ENCODE measurements at regions not wholly inside any gene's neighbourhood (a gene's known extent, or its start where the extent isn't known, plus 50 kb on each side); places are given as distances from the start of the nearest gene placed in this dataset.

DNA sequence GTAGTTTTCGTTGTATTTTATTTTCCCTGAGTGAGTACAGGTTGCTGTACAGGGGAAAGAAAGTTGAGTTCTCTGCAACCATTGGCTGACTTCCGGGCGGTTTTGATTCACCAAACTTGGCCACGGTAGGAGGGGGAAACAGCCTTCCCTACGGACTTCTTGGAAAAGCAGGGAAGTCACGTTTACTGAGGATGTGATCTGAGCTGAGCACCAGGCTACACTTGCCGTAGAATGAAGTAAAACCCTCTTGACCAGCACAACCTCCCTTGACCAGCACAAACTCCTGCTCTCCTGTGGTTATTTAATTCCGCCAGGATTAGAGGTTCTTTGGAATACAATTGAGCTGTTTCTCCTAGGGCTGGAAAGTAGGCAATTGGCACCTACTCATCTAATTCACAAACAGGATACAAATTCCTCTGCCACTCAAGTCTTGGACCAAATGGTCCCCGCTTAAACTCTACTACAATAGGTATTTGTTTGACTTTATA, 242.0 kb upstream of the RBFOX1 start:
- no peak for DNase-seq

GRCh38 chr16:7089751-7090150, 242.9 kb upstream of the RBFOX1 start:
- no peak for DNase-seq

GRCh38 chr16:7088711-7089110, 243.9 kb upstream of the RBFOX1 start:
- DNase-seq, result no peak

DNA sequence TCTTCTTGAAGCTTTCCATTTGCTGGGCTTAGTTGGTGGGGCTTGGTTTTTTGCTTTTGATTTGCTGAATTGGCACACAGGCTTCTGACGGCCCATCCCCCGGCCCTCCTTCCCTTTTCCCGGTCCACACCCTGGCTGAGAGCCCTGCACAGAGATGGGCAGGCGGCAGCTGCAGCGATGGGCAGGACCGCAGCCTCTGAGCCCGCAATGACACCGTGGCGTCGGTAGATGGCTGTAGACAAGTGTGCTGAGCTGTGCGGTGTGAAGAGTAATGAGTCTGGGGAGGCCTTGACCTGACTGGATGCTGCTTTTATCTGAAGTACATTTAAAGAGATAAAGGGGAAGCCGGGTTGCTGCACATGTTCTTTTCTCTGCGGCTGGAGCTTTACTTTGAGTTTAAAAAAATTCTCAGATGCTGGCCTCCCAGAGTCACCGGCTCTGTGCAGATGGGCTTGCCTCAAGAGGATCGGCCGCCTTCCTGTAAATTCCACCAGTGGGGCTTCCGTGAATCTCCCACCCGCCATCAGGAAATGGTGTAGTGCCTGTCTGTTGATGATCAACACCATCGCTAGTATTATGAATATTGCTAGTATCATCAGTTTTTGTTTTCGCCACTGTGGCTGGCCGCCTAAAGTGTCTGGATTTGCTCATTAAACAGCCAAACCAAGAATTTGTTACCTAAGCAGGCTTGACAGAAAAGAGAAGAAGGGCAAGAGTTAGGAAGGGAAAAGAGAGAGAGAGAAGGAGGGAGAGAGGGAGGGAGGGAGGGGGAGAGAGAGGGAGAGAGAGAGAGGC, 245.6 kb upstream of the RBFOX1 start:
- DNase-seq, result no peak

GRCh38 chr16:7085776-7086175, 246.9 kb upstream of the RBFOX1 start:
- DNase-seq, result no peak

- DNase-seq, result no peak
Measured at GRCh38 chr16:7083096-7083495, 249.5 kb upstream of the RBFOX1 start.

GRCh38 chr16:7077636-7078035, 255.0 kb upstream of the RBFOX1 start:
- no peak for DNase-seq

DNA sequence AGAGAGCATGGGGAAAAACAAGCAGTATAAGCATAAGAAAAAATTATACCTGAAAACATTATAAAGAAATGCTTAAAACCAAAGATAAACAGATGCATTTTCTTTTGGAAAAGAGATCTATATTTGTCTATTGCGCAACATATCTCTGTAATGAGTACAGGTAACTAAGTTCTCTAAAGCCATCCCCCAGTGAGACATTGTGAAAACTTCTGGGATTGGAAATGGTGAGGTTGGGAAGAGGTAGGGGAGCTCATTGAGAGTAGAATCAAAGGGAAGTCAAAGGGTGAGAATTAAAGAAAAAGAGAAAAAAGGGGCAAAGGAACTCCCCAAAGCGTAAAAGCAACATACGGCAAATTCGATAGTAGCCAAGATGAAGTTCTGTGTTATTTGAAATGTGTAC, 257.9 kb upstream of the RBFOX1 start:
- no peak for DNase-seq

- no peak for DNase-seq
Measured at GRCh38 chr16:7057458-7057857, 275.2 kb upstream of the RBFOX1 start.

GRCh38 chr16:7055443-7055842, 277.2 kb upstream of the RBFOX1 start:
- DNase-seq, result no peak

- DNase-seq, result no peak
Measured at GRCh38 chr16:7051591-7052349, 280.9 kb upstream of the RBFOX1 start.

- no peak for DNase-seq
Measured at GRCh38 chr16:7044331-7044730, 288.3 kb upstream of the RBFOX1 start.

- DNase-seq, result no peak
Measured at GRCh38 chr16:7038475-7038874, 294.2 kb upstream of the RBFOX1 start.

- no peak for DNase-seq
Measured at GRCh38 chr16:7037495-7037894, 295.1 kb upstream of the RBFOX1 start.

DNA sequence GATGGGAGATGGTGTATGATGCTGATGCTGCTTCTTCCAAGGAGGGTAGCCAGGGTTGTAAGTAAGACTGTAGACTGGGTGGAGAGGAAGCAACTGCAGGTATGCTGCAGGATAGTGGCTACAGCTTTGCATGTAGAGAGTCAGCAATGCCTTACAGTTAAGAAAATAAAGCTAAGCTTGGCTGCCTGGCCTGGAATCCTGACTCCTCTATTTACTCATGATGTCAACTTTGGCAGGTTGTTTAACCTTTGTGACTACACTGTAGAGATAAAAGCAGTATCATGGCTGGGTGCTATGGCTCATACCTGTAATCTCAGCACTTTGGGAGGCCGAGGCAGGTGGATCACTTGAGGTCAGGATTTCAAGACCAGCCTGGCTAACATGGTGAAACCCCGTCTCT, 301.6 kb upstream of the RBFOX1 start:
- no peak for DNase-seq

GRCh38 chr16:7027401-7027800, 305.2 kb upstream of the RBFOX1 start:
- DNase-seq, result no peak

DNA sequence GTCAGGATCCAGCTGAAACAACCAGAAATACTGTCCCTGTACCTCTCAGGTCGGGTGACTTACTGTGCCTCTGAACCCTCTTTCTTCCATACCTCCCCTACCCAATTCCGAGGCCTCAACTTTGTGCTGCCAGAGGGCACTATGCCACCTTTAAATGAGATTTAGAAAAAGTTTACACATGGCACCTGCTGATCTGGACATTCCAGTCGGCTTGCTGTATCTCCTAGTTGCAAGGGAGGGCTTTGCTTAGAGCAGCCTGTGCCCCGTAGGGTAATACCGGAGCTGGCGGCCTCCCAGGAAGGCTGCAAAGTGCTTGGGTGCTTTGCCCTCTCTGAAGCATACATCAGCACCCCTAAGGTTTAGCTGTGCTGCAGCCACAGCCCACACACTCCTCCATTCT, 306.0 kb upstream of the RBFOX1 start:
- no peak for DNase-seq

DNA sequence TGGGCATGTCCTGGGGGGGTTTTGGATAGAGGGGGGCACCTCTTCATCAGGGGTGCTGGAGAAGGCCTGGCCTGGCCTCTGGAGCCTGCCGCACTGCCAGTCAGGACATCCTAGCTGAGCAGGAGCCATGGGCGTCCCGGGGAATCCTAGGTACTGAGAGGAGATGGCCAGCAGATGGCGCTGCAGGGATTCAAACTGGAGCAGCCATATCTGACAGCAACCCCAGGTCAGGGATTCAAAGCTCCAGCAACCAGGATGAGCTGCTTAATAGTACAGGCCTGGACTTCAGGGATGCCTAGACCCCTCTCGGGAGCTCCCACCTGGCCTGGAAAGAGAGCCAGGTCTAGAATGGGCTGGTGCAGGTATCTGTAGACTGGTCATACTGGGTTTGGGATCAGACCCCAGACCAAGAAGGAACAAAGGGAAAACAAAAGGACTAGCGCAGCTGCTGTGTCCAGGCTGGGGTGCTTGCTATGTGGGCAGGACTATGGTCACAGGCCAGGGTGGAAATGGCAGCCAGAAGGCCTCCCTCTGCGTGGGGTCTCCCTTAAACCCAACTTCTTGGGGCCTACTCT, 306.9 kb upstream of the RBFOX1 start:
- DNase-seq, result no peak

DNA sequence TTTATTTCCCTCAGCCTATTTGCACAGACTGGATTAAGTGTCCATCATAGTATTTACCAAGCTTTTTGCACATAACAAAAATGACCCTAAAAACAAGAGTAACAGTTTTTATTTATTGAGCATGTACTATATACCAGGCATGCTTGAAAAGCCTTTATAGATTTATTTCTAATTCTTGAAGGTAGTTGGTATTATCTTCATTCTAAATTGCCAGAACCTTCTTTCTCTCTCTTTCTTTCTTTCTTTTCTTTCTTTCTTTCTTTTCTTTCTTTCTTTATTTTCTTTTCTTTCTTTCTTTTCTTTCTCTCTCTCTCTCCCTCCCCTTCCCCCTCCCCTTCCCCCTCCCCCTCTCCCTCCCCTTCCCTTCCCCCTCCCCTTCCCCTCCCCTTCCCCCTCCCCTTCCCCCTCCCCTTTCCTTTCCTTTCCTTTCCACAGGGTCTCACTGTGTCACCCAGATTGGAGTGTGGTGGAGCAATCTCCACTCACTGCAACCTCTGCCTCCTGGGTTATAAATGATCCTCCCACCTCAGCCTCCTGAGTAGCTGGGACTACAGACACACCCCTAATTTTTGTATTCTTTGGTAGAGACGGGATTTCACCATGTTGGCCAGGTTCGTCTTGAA, 310.9 kb upstream of the RBFOX1 start:
- DNase-seq, result no peak

DNA sequence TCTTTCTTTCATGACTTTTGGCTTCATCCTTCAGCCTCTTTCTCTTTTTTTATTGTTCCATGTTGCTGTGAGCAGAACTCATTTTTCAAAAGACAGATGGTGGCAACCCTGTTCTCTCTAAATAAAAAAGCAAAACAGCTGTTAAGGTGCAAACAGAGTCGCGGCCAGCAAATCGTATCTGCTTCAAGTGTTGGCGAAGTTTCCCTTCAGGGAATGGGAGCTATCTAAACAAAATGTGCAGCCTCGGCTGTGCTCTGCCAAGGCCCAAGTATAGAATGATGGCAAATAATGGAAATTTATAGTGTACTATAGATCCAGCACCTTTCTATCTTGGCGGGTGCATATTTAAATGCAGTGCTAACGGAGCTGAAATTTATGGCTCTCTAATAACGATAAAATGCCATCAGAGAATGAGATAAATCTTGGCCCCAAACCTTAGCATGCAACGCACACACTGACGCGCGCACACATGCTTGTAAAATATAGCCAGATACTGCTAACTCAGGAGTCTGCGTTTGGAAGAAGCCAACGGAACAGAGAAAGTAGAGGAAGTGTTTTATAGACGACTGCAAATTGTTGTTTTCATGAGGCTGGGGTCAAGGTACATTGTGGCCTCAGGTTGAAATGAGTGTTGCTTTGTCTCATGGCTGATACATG, 315.5 kb upstream of the RBFOX1 start:
- no peak for DNase-seq

- no peak for DNase-seq
Measured at GRCh38 chr16:7014756-7015155, 317.9 kb upstream of the RBFOX1 start.

GRCh38 chr16:7013990-7014389, 318.7 kb upstream of the RBFOX1 start:
- DNase-seq, result no peak

DNA sequence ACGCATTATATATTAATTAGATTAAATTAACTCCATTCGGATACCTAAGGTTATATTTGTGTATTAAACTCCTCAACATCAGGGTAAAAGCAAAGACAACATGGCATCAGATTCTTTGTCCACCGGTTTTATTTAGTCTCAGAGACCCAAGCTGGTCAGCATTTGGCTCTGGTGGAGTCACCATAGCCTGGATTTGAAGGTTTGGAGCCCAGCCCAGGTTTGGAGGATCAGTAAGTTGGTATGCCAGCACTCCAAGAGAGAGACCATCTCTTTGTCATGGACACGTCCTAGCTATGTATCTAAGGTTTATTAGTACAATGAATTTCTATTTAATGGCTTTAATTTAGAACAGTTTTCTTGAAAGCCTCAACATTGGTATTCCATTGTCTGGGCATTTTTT, 328.4 kb upstream of the RBFOX1 start:
- no peak for DNase-seq
